ENCODE measurements at regions not wholly inside any gene's neighbourhood (a gene's known extent, or its start where the extent isn't known, plus 50 kb on each side); places are given as distances from the start of the nearest gene placed in this dataset.

GRCh38 chr4:89573656-89574055 is 263.3 kb downstream of the SNCA start:
- TF ChIP-seq, protein P1, sequence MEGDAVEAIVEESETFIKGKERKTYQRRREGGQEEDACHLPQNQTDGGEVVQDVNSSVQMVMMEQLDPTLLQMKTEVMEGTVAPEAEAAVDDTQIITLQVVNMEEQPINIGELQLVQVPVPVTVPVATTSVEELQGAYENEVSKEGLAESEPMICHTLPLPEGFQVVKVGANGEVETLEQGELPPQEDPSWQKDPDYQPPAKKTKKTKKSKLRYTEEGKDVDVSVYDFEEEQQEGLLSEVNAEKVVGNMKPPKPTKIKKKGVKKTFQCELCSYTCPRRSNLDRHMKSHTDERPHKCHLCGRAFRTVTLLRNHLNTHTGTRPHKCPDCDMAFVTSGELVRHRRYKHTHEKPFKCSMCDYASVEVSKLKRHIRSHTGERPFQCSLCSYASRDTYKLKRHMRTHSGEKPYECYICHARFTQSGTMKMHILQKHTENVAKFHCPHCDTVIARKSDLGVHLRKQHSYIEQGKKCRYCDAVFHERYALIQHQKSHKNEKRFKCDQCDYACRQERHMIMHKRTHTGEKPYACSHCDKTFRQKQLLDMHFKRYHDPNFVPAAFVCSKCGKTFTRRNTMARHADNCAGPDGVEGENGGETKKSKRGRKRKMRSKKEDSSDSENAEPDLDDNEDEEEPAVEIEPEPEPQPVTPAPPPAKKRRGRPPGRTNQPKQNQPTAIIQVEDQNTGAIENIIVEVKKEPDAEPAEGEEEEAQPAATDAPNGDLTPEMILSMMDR (optimal IDR thresholded peaks at IDR 0.05 in 1 of 3, IDR thresholded peaks at IDR 0.05 in 1 of 3, conservative IDR thresholded peaks at IDR 0.05 in 1 of 3; ENCODE audit: extremely low read depth in 1 of 3, insufficient read depth in 2 of 3, low read length in 3 of 3) = no peak
- no peak for TF ChIP-seq EZH2 (IDR thresholded peaks at IDR 0.05; ENCODE audit: low read length)

Data from keratinocyte (primary cell).